HG02885 (cell line): ENCODE measurements at regions not wholly inside any gene's neighbourhood (a gene's known extent, or its start where the extent isn't known, plus 50 kb on each side); places are given as distances from the start of the nearest gene placed in this dataset.
"Not testable (repeated sequence)": the region's sequence is repeated elsewhere in the genome, so short reads cannot be mapped to it uniquely, and the experiment has no call there.

Experiments used
- ATAC-seq: cut with Tn5 transposase; IDR thresholded peaks from one replicate; pipeline ENCODE4 v1.9.1; 2021; ENCODE audit warnings: mild to moderate bottlenecking; ENCODE audit not compliant: unreplicated experiment, poor library complexity

DNA sequence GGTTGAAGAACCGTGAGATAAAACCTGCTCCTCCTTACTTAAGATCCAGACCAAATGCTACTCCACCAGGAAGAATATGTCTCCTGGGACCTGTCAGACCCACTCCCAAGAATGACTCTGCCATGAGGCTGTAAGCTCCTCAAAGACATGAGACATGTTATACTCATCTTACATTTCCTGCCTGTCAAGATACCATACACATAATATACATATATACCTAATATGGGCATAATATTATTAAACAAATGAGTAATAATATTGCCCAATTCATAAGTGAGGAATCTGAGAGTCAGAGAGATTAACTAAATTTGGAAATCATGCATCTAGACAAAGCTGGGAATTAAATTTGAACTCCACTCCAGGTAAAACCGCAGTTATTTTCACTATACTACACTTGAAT lies 634.9 kb downstream of the LMO4 start:
- no peak for ATAC-seq

DNA sequence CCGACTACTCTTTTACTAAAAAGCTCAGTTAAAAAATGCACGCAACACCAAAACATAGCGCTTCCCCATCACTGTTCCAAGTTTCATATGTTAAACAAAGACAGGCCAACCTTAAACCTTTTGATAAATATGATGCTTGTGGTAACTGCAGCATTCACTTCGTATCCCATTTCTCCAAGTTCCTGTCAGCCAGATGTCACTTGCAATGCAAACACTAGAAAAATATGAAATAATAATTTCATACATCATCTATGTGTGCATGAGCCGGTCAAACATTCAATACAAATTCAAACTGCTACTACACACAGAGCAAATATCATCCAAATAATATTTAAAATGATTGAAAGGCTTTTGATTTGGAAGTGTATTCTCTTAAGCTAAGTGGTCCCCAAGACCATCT lies 636.5 kb downstream of the LMO4 start:
- ATAC-seq = no peak

DNA sequence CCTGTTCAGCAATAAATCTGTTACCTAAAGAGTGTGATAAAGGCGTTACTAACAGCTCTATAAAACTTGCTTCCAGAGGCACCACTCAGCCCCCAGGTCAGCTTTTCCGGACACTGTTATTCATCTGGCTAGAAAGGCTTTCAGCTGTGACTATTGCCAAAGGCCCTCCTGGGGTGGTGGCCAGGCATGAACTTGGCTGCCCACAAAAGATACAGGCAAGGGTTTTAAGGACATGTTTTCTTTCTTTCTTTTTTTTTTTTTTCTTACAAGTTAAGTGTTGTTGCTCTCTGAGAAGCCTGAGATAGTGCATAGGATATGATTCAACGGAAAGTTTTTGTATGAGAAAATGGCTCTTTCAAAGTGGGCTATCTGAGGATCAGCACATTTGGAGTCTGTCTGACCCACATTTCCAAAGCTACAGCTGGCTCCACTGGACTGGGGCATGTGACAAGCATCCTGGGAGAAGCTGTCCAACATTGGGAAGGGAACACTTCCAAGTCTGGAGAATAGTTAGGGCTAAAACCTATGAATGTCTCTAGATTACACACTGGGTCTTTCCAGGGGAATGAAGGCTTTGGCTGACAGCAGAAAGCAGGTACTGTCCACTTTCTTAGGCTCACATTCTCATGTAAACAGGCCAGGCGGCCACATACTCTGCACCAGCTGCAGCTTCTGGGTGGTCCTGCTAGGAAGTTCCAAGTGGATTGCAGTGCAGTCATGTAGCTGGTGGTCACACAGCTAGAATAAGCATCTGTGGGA lies 639.7 kb downstream of the LMO4 start:
- ATAC-seq = no peak

DNA sequence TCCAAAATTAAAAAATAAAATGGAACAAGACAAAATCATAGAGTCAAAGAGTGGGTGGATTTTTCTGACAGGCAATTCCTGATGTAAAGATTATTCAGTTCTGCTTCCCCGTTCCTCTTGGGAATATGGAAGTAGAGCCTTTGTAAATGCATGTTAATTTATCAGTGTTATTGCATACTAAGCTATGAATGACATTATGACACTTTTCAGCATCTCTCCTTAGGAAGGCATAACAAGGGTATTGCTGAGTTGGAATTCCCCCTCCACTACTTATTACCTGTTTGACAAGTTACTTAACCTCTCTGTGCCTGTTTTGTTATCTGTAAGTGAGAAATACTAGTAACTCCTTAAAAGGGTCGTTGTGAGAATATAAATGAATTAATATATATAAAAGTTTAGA lies 640.4 kb downstream of the LMO4 start:
- ATAC-seq = no peak

DNA sequence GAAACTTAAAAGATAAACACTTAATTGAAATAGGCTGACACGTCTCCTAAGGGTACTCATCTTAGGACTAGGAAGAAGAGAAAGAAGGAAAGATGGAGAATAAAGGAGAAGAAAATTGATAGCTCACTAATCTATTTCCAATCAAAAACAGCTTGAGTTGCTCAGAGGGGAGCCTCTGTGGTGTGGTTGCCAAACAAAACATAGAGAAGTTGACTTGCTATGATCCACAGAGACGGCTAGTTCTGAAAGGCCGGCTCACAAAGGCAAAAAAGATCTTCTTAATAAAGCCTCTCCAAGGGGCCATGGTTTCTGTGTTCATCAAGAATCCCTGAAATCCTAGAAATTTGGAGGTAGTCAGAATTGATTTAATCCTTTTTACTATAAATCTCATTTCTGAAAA lies 644.1 kb downstream of the LMO4 start:
- no peak for ATAC-seq

DNA sequence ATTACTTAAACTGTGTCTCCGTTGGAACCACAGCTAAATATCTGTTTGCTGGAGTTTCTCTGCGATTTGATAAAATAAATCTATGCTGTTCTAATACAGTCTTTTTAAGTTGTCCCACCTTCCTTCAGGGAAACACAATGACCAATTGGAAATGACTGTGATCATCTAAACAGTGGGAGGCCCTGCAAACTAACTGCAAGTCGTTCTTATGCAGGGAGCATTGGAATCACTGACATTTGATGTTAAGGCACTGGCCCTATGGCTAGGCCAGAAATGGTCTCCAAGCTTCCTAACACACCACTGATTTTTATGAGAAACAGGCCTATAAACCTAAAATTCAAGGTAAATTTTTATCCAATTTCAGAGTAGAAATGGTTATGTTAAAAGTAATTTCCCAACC lies 645.2 kb downstream of the LMO4 start:
- ATAC-seq = no peak

DNA sequence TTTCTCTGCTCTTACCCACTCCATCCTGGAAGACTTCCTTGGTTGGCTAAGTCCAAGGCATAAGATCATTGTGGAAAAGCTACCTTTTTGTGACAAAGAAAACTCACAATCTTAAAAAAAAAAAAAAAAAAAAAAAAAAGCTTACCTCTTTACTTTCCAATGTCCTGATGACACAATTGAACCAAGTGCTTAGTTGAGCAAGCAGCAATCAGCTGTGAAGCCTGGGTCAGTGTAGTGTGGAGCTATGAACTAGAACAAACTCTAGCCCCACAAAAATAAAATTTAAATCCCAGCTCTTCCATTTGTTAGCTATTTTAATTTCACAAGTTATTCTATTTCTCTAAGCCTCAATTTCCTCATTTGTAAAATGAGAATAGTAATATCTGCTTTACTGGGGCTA lies 647.6 kb downstream of the LMO4 start:
- no peak for ATAC-seq

DNA sequence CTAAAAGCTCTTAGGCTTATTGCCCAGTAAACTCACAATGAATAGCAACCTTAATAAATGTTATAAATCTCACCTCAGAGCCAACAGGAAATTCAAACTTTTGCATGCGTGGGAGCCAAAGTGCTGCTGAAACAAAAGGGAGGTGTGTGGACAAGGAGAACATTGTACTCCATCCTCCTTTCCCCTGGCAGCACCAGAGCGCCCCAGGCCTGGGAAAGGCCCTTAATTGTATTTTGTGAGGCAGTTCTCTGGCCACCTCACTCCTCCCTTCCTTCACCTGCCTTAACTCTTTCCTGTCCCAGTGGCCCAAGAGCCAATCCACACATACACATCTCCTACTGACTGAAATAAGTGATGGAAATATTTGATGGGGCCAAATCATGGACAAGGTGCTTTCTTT lies 648.5 kb downstream of the LMO4 start:
- ATAC-seq = no peak

DNA sequence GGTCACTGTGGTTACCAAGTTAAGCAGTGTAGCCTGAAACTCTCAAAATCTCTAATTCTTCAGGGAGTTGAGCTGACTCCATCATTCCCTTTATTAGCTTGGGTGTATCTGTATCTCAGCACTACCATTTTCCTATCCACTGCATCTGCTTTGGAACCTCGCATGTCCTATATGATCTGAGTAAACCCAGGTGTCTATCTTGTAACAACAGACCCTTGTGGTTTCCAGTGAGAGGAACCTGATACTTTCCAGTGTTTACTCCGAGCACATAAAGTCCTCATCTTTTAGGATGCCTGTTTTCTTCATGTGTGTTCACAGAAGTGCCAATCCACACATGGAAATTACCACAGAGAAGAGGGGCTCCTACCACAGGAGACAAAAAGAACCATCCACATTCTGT lies 650.4 kb downstream of the LMO4 start:
- ATAC-seq = no peak

DNA sequence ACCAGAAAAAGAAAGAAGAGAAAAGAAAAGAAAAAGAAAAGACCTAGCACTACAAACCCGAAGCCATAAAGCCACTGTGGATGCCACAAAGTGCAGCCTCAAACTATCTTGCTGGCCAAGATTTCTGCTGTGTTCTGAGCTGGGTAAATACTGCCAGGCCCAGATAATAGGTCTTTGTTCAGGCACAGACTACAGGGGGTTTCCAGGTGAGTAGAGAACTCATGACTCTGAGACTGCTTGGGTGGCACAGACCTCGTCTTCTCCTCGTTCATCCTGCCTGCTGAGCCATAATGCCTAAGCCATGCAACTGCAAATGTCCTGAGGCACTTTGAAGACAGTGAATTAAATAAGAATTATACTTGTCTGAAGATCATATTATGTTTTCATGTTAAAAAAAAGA lies 651.8 kb downstream of the LMO4 start:
- no peak for ATAC-seq

DNA sequence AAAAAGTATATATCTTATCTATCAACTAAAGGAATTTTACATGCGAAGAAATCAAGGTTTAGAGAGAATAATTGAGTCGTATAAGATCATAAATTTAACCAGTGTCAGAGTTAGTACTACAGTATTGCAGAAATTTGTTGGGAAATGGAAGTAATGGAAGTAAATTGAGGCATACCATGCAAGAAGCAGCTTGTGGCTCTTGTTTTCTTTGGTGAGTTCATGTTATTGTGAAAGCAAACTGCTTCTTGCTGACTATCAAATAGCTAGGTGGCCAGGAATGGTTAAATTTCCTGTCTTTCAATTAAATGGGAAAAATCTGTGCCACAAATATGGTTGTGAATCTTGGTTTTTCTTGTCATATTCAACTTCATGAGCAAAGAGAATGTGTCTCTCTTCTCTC lies 652.7 kb downstream of the LMO4 start:
- no peak for ATAC-seq

DNA sequence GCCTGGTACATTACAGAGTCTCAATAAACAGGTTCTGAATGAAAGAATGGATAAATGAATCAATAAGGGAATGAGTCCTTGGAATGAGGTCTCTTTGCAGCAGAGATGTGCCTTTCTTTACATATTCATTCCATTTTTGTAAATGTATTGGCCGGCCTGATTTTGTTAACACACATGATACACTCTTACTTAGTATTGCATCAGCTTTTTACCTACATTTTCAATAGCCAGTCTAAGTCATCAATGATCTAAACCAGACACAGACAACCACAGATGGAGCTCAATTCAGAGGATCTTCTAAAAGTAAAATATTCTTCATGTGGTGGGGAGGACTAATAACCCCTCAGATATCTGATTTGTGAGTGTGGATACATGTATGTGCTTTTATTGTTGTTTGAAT lies 653.1 kb downstream of the LMO4 start:
- ATAC-seq = no peak

DNA sequence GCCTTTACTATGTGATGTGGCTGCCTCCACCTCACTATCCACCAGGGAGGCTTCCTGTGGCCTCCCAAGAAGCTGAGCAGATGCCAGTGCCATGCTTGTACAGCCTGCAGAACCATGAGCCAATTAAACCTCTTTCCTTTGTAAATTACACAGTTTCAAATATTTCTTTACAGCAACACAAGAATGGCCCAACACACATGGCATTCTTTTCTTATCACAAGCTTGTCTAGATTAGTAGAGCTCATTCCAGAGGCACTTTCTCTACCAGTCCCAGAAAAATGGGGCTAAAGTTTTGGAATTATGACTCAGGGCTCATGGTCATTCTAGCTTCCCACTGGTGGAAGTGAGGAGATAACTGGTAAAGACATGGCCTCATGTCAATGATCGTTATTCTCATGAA lies 655.2 kb downstream of the LMO4 start:
- no peak for ATAC-seq

DNA sequence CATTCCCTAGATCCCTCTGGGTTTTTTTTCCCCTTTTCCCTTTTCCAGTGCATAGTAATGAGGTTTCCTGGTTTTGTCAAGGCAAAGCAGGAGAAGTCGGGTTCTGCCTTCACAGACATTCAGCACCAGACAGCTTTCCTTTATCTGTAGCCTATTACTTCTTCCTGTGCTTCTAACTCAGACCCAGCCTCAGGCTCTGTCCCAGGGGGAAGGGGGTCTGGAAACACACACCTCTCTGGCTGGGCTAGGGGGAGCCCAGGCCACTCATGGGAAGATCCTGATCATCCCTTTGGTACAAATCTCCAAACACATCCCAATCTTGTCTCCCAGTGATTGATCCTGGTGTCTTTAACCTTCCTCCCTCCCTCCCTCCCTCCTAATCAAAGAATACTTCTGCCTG lies 656.4 kb downstream of the LMO4 start:
- no peak for ATAC-seq

DNA sequence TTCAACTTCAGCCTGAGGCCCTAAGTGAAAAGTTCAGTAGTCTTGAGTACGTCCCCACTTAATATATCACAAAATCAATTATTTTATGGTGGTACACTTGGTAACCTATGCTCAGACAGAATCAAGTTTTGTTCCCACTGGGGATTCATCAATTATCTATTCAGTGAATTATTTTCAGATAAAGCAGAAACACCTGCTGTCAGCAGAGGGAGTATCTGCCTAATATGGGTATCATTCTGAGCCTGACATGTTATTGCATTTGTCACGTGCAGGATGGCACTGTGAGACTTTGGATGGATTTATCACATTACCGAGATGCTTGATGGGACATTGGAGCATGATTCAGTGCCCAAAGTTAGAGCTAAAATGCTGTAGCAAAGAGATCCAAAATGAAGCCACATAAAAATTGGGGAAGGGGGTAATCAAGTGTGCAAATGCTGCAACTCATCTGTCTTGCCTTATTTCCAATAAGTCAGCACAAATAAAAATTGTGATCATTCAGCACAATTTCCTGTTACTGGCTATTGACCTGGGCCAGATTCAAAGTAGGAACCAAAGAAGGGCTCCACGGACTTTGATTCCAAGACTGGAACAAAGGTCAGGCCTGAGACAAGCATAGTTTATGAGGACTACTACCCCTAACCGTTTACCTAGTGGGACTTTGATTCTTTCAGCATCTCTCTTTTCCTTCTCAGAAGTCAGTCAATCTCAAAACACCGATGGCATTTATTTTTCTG lies 657.6 kb downstream of the LMO4 start:
- no peak for ATAC-seq

DNA sequence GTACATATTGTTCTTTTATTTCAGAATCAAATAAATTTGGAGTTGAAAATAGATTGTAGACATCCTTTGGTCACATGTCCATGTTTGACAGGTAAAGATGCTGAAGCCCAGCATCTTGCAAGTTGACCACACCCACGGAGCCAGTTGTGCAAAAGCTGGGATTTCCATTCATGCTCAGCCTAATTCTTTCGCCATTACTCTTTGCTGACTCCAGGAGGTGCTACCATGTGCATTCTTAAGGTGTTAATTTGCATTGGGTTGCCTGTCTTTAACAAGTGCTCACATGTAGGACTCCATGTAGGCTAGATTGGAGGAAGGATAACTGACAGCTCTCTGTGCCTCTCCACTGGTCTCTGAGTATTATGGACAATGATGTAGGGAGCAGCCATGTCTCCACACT lies 660.7 kb downstream of the LMO4 start:
- no peak for ATAC-seq

DNA sequence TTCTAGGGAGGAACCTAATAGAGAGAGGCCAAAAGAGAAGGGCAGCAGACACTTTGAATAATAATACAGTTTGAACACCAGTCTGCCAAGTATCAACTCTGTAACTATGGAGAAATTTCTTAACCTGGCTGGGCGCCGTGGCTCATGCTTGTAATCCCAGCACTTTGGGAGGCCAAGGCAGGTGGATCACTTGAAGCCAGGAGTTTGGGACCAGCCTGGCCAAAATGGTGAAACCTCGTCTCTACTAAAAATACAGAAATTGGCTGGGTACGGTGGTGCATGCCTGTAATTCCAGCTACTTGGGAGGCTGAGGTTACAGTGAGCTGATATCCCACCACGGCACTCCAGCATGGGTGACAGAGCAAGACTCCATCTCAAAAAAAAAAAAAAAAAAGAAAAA lies 663.9 kb downstream of the LMO4 start:
- not testable (repeated sequence) for ATAC-seq

DNA sequence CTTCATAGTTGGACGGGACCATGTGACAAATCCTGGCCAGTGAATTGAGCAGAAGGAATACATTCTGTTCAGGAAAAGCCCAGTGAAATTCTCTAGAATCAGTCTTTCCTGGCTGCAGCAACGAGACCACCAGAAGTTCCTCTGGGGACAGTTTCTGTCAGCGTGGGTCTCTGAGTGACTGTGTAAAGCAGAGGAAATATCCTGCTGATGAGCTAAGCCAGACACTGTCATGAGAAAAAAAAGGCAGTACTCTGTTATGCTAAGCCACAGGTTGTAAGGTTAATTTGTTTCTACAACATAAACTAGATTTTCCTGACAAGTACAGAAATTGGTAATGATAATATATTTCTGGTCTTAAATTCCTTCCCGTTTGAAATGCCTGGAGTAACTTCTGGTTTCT lies 664.4 kb downstream of the LMO4 start:
- ATAC-seq = no peak

DNA sequence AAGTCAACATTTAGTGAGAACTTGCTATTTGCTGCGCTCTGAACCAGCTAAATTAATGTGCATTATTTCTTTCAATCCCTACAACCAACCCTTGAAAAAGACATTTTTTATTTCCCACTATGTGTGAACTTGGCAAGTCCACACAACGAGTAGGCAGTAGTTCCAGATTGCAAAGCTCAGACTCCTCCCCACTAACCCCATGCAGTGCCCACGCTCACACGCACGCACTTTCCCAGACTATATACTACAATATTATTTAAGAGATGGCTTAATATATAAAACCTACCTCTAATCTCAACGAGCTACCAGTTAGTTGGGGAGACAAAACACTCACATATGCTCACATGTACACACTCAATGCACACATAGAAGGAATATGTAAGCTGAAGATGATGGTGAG lies 671.2 kb downstream of the LMO4 start:
- ATAC-seq = no peak

DNA sequence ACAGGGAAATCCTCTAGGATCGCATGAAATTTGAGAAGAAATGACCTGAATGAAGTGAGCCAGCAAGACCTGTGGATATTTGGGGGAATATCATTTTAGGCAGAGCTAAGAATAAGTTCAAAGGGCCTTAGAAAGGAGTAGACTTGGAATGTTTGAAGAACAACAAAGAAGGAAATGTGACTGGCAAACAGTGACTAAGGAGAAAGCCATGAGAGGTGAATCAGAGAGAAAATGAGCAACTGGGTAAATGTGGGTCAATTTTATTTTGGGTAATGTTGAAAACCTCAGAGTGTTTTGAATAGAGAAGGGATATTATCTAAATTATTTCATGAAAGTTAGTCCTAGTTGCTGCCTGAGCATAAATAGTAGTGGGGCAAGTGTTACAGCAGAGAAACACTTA lies 672.8 kb downstream of the LMO4 start:
- ATAC-seq = no peak

DNA sequence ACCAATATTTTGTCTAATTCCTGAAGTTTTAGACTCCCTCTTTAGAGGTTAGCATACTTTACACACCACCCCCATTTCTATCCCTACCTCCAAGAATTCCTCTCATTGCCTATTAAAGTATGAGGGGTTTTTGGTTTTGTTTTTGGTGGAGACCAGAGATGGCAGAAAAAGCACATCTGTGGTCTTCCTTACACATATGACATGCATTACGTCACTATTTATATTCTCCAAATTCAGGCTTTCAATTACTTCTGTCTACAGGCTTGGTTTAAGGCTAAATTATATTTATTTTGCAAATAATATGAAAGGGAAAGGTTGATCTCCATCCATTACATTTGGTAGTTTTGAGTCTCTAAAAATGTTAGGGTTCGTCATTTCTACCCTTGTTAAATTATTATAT lies 674.6 kb downstream of the LMO4 start:
- ATAC-seq = no peak

DNA sequence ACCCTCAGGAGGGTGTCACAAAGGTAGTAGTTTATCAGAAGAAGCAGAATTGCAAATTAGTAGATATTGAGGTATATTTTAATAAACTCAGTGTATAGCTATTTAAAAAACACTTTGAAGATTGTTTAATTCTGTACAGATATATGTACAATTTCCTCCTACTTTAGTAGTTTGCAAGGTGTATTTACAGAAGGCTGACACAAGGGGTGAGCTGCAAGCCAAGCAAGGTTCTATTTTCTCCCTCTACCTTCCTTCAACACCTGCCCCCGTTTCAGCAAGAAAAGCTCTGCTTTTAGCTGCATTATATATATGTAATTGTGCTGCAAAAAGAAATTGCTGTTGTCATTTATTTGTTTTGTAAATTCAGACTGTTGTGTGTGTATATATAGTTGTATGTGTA lies 674.2 kb upstream of the PKN2 start:
- no peak for ATAC-seq
